ENCODE measurements at regions not wholly inside any gene's neighbourhood (a gene's known extent, or its start where the extent isn't known, plus 50 kb on each side); places are given as distances from the start of the nearest gene placed in this dataset.
A peak's percentile ranks its signal among the peaks of the same experiment; 100 is the strongest.

GRCh38 chr14:34059925-34060650 is 109.2 kb upstream of the EGLN3 start (continued):
- TF ChIP-seq CHD4 (IDR thresholded peaks at IDR 0.05; ENCODE audit: insufficient read depth, insufficient replicate concordance, low read depth, low read length, poor library complexity, severe bottlenecking) (no peak), ZNF639 (CRISPR knock-in tag; conservative IDR thresholded peaks at IDR 0.05 in 1 of 2, IDR thresholded peaks at IDR 0.05 in 1 of 2) (peak in 1 of 2 experiments; percentile 93; a peak in 2 of 4 replicates), JUND (IDR thresholded peaks at IDR 0.05; ENCODE audit: borderline replicate concordance, low read depth, low read length) (peak; percentile 71; the same call in 1 of the 2 replicates), JUND (tag; IDR thresholded peaks at IDR 0.05; ENCODE audit: borderline replicate concordance, low read depth, low read length) (peak; percentile 65; the same call in 1 of the 3 replicates), EP300 (IDR thresholded peaks at IDR 0.05; ENCODE audit: low read length) (peak; percentile 15; the same call in 1 of the 2 replicates), ATF4 (CRISPR knock-in tag; IDR thresholded peaks at IDR 0.05) (no peak), VEZF1 (CRISPR knock-in tag; IDR thresholded peaks at IDR 0.05) (peak; percentile 86), ZBTB40 (IDR thresholded peaks at IDR 0.05) (no peak), ZBTB40 (CRISPR knock-in tag; IDR thresholded peaks at IDR 0.05) (no peak), CBX3 (IDR thresholded peaks at IDR 0.05; ENCODE audit: borderline replicate concordance in 1 of 2, low read length in 2 of 2) (peak in 1 of 2 experiments; percentile 28; a peak in 1 of 3 replicates), ZBED1 (IDR thresholded peaks at IDR 0.05) (no peak), RUNX1 (IDR thresholded peaks at IDR 0.05; ENCODE audit: low read depth) (0 out of 2 replicates have a peak, but pooled peaks have one; percentile 64), ELF2 (CRISPR knock-in tag; IDR thresholded peaks at IDR 0.05) (0 out of 2 replicates have a peak, but pooled peaks have one; percentile 29)

Measured in K562 (cell line).